ENCODE measurements at regions not wholly inside any gene's neighbourhood (a gene's known extent, or its start where the extent isn't known, plus 50 kb on each side); places are given as distances from the start of the nearest gene placed in this dataset.

GRCh38 chr11:110866081-110866480 is 153.8 kb upstream of the ARHGAP20 start:
- Histone ChIP-seq H3K9me3 (ENCODE audit: control insufficient read depth, insufficient read depth, low read length) (no peaks in the 10 kb centered on the region), H3K4me1 (ENCODE audit: control insufficient read depth, insufficient read depth, low read length) (no peaks in the 10 kb centered on the region), H3K27ac (ENCODE audit: low read length) (no peak overlapping the region), H3K27me3 (ENCODE audit: control insufficient read depth, insufficient read depth, low read length) (no peaks in the 10 kb centered on the region), H3K36me3 (ENCODE audit: control insufficient read depth, insufficient read depth, low read length) (no peaks in the 10 kb centered on the region), H3K4me3 (ENCODE audit: low read length) (no peak overlapping the region)
- TF ChIP-seq CTCF (IDR thresholded peaks at IDR 0.05): no peak
- DNase-seq (no peak), ATAC-seq (no peak)
- no peaks in the 10 kb centered on the region for H3K9me3 Mint-ChIP-seq
- no peaks in the 10 kb centered on the region for H3K4me1 Mint-ChIP-seq
- H3K4me3 Mint-ChIP-seq: no peak overlapping the region
- 76% methylated on average over 4 of the region's 4 CpGs for WGBS (ENCODE audit: insufficient coverage)
- peaks cover 0 to 4% of the 10 kb centered on the region in 2 donors for H3K27me3 Mint-ChIP-seq (ENCODE audit: low read depth in 2 of 2)
- H3K36me3 Mint-ChIP-seq: no peaks in the 10 kb centered on the region
- intact Hi-C loops (cut with micrococcal nuclease): no loop called here
- H3K27ac Mint-ChIP-seq: no peak overlapping the region

- H3K4me3 Mint-ChIP-seq: no peak overlapping the region
- no peak for TF ChIP-seq CTCF (IDR thresholded peaks at IDR 0.05)
- Histone ChIP-seq H3K36me3 (ENCODE audit: control insufficient read depth, insufficient read depth, low read length) (no peaks in the 10 kb centered on the region), H3K9me3 (ENCODE audit: control insufficient read depth, insufficient read depth, low read length) (no peaks in the 10 kb centered on the region), H3K27ac (ENCODE audit: low read length) (no peak overlapping the region), H3K27me3 (ENCODE audit: control insufficient read depth, insufficient read depth, low read length) (no peaks in the 10 kb centered on the region), H3K4me3 (ENCODE audit: low read length) (no peak overlapping the region), H3K4me1 (ENCODE audit: control insufficient read depth, insufficient read depth, low read length) (no peaks in the 10 kb centered on the region)
- DNase-seq (no peak), ATAC-seq (no peak)
- intact Hi-C loops (cut with micrococcal nuclease): no loop called here
- H3K4me1 Mint-ChIP-seq: no peaks in the 10 kb centered on the region
- no peak overlapping the region for H3K27ac Mint-ChIP-seq
- WGBS (ENCODE audit: insufficient coverage): 100% methylated on average over 1 of the region's 2 CpGs
- H3K36me3 Mint-ChIP-seq: no peaks in the 10 kb centered on the region
- H3K27me3 Mint-ChIP-seq (ENCODE audit: low read depth in 2 of 2): peaks cover 0 to 4% of the 10 kb centered on the region in 2 donors
- no peaks in the 10 kb centered on the region for H3K9me3 Mint-ChIP-seq
Observed at GRCh38 chr11:110862407-110862806, 150.2 kb upstream of the ARHGAP20 start.

- TF ChIP-seq CTCF (IDR thresholded peaks at IDR 0.05): no peak
- no peaks in the 10 kb centered on the region for H3K36me3 ChIP-seq (ENCODE audit: control insufficient read depth, insufficient read depth, low read length)
- no peak overlapping the region for H3K4me3 ChIP-seq (ENCODE audit: low read length)
- H3K9me3 ChIP-seq (ENCODE audit: control insufficient read depth, insufficient read depth, low read length): no peaks in the 10 kb centered on the region
- no peaks in the 10 kb centered on the region for H3K4me1 ChIP-seq (ENCODE audit: control insufficient read depth, insufficient read depth, low read length)
- ATAC-seq (no peak), DNase-seq (no peak)
- 88% methylated on average over 3 of the region's 3 CpGs for WGBS (ENCODE audit: insufficient coverage)
- H3K27me3 Mint-ChIP-seq (ENCODE audit: low read depth in 2 of 2): peaks cover 0 to 4% of the 10 kb centered on the region in 2 donors
- H3K27ac ChIP-seq (ENCODE audit: low read length): no peak overlapping the region
- no peak overlapping the region for H3K4me3 Mint-ChIP-seq
- H3K27me3 ChIP-seq (ENCODE audit: control insufficient read depth, insufficient read depth, low read length): no peaks in the 10 kb centered on the region
- H3K4me1 Mint-ChIP-seq: no peaks in the 10 kb centered on the region
- H3K27ac Mint-ChIP-seq: no peak overlapping the region
- no peaks in the 10 kb centered on the region for H3K9me3 Mint-ChIP-seq
- intact Hi-C loops (cut with micrococcal nuclease): no loop called here
- H3K36me3 Mint-ChIP-seq: no peaks in the 10 kb centered on the region
Observed at GRCh38 chr11:110860461-110860860, 148.2 kb upstream of the ARHGAP20 start.

GRCh38 chr11:110859998-110860397 is 147.8 kb upstream of the ARHGAP20 start:
- Mint-ChIP-seq H3K4me3 (no peak overlapping the region), H3K27me3 (ENCODE audit: low read depth in 2 of 2) (peaks cover 0 to under 1% of the 10 kb centered on the region in 2 donors), H3K27ac (no peak overlapping the region), H3K9me3 (no peaks in the 10 kb centered on the region), H3K36me3 (no peaks in the 10 kb centered on the region), H3K4me1 (no peaks in the 10 kb centered on the region)
- Histone ChIP-seq H3K36me3 (ENCODE audit: control insufficient read depth, insufficient read depth, low read length) (no peaks in the 10 kb centered on the region), H3K4me1 (ENCODE audit: control insufficient read depth, insufficient read depth, low read length) (no peaks in the 10 kb centered on the region), H3K4me3 (ENCODE audit: low read length) (no peak overlapping the region), H3K9me3 (ENCODE audit: control insufficient read depth, insufficient read depth, low read length) (no peaks in the 10 kb centered on the region), H3K27ac (ENCODE audit: low read length) (no peak overlapping the region), H3K27me3 (ENCODE audit: control insufficient read depth, insufficient read depth, low read length) (no peaks in the 10 kb centered on the region)
- no peak for TF ChIP-seq CTCF (IDR thresholded peaks at IDR 0.05)
- ATAC-seq (no peak), DNase-seq (no peak)
- WGBS (ENCODE audit: insufficient coverage): 88% methylated on average over 5 of the region's 6 CpGs
- intact Hi-C loops (cut with micrococcal nuclease): no loop called here
